Panc1 (cell line): ENCODE measurements at regions not wholly inside any gene's neighbourhood (a gene's known extent, or its start where the extent isn't known, plus 50 kb on each side); places are given as distances from the start of the nearest gene placed in this dataset.

Experiments
- ATAC-seq: fragments of 200-7000 bp; cut with Tn5 transposase; 2 replicates; pipeline ENCODE4 v1.9.1; 2020; ENCODE audit warnings: mild to moderate bottlenecking, moderate library complexity
- BruUV-seq: library from RNA; stranded (reverse); fragments of 400-500 nt; replicated peaks from 2 replicates; lab custom pipeline; 2021; lab: Mats Ljungman, UMichigan
- CTCF ChIA-PET: fragments of 300-600 bp; sonication (Branson Sonifier 250); formaldehyde crosslinking; loops from one replicate; lab custom pipeline; 2022; ENCODE audit warnings: antibody characterized with exemption; lab: Charles Lee
- POLR2A ChIA-PET: fragments of 300-600 bp; sonication (Branson Sonifier 250); formaldehyde crosslinking; loops from one replicate; lab custom pipeline; 2022; ENCODE audit warnings: antibody characterized with exemption; lab: Charles Lee
- DNase-seq: peaks from one replicate; pipeline ENCODE4 v3.0.0-alpha.2; 2010; ENCODE audit warnings: low read depth, low spot score
- H3K27ac ChIP-seq: 2 replicates; pipeline ENCODE4 v1.5.1; 2011; ENCODE audit warnings: mild to moderate bottlenecking, low read length, inconsistent platforms
- H3K27me3 ChIP-seq: fragments of 200-500 bp; sonication (Bioruptor generic); 2 replicates; pipeline ENCODE4 v1.6.0; 2014; ENCODE audit warnings: low read length, inconsistent platforms; ENCODE audit not compliant: control insufficient read depth, insufficient read depth
- H3K36me3 ChIP-seq: fragments of 200-500 bp; sonication (Bioruptor generic); 2 replicates; pipeline ENCODE4 v1.5.1; 2014; ENCODE audit warnings: inconsistent platforms, mild to moderate bottlenecking, low read length, moderate library complexity; ENCODE audit not compliant: control insufficient read depth, insufficient read depth
- H3K4me1 ChIP-seq: 2 replicates; pipeline ENCODE4 v1.5.1; 2011; ENCODE audit warnings: inconsistent platforms, mild to moderate bottlenecking, low read length, moderate library complexity; ENCODE audit not compliant: control insufficient read depth, insufficient read depth
- H3K4me3 ChIP-seq, 2 experiments: 2 replicates each; pipeline ENCODE4 v1.5.1; 2011 to 2012; ENCODE audit warnings: low read depth in 2 of 2, low read length in 2 of 2, mild to moderate bottlenecking in 2 of 2, inconsistent platforms in 1 of 2, moderate library complexity in 1 of 2
- H3K9me3 ChIP-seq: fragments of 200-500 bp; sonication (Bioruptor generic); 2 replicates; pipeline ENCODE4 v1.5.1; 2014; ENCODE audit warnings: low read depth, mild to moderate bottlenecking, inconsistent platforms, low read length, moderate library complexity; ENCODE audit not compliant: control insufficient read depth, insufficient read depth
- POLR2AphosphoS5 ChIP-seq: IDR thresholded peaks from 2 replicates; pipeline ENCODE4 v1.6.1; 2012; ENCODE audit warnings: mild to moderate bottlenecking, low read depth, low read length, moderate library complexity
- SIN3A ChIP-seq: IDR thresholded peaks from 2 replicates; pipeline ENCODE4 v1.6.1; 2012; ENCODE audit warnings: low read depth, mild to moderate bottlenecking, low read length, moderate library complexity, borderline replicate concordance; ENCODE audit not compliant: insufficient read depth
- TCF7L2 ChIP-seq: IDR thresholded peaks from 2 replicates; pipeline ENCODE4 v1.6.1; 2011; ENCODE audit warnings: mild to moderate bottlenecking, low read depth, low read length, inconsistent platforms
- in situ Hi-C: cut with HindIII; loops from 2 replicates; pipeline ENCODE4 v1.10.0; 2016; ENCODE audit warnings: low sequenced_read_pairs, low pct_unique_long_range_greater_than_20kb
- intact Hi-C: fragments of 100-400 bp; cut with micrococcal nuclease; formaldehyde crosslinking; loops from one replicate; pipeline ENCODE4 v1.10.0; 2022; ENCODE audit not compliant: unreplicated experiment
- TF ChIP-seq, protein P1 (sequence below), 2 experiments: IDR thresholded peaks; 2 replicates each; pipeline ENCODE4 v1.6.1; 2011 to 2012; ENCODE audit warnings: low read depth in 2 of 2, control low read depth in 1 of 2, low read length in 1 of 2, mild to moderate bottlenecking in 1 of 2, moderate library complexity in 1 of 2; ENCODE audit not compliant: insufficient read depth in 1 of 2
- TF ChIP-seq, protein P2 (sequence below): fragments of 450-650 bp; IDR thresholded peaks from 2 replicates; pipeline ENCODE4 v1.5.1; 2017; ENCODE audit warnings: mild to moderate bottlenecking

DNA sequence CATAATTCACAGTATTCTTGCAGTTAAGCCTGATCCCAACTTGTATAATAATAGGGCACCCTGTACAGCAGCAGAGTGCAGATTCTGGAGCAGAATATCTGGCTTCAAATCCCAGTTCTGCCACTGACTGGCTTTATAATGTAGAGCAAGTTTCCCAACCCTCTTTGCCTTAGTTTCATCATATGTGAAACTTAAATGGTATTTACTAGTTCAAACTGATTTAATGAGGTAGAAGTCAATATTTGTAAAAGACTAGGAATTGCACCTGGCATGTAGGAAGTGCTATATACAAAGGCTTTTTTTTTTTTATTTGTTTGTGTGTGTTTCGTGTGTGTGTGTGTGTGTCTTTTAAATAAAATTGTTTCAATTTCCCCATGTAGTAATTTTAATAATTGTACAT lies 125.9 kb downstream of the CCER1 start:
- TF ChIP-seq POLR2AphosphoS5 (no peak), TCF7L2 (no peak), SIN3A (no peak)
- TF ChIP-seq, protein P1, sequence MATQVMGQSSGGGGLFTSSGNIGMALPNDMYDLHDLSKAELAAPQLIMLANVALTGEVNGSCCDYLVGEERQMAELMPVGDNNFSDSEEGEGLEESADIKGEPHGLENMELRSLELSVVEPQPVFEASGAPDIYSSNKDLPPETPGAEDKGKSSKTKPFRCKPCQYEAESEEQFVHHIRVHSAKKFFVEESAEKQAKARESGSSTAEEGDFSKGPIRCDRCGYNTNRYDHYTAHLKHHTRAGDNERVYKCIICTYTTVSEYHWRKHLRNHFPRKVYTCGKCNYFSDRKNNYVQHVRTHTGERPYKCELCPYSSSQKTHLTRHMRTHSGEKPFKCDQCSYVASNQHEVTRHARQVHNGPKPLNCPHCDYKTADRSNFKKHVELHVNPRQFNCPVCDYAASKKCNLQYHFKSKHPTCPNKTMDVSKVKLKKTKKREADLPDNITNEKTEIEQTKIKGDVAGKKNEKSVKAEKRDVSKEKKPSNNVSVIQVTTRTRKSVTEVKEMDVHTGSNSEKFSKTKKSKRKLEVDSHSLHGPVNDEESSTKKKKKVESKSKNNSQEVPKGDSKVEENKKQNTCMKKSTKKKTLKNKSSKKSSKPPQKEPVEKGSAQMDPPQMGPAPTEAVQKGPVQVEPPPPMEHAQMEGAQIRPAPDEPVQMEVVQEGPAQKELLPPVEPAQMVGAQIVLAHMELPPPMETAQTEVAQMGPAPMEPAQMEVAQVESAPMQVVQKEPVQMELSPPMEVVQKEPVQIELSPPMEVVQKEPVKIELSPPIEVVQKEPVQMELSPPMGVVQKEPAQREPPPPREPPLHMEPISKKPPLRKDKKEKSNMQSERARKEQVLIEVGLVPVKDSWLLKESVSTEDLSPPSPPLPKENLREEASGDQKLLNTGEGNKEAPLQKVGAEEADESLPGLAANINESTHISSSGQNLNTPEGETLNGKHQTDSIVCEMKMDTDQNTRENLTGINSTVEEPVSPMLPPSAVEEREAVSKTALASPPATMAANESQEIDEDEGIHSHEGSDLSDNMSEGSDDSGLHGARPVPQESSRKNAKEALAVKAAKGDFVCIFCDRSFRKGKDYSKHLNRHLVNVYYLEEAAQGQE (IDR thresholded peaks at IDR 0.05; ENCODE audit: insufficient read depth in 1 of 2, low read depth in 2 of 2, low read length in 1 of 2), result no peak
- TF ChIP-seq, protein P2, sequence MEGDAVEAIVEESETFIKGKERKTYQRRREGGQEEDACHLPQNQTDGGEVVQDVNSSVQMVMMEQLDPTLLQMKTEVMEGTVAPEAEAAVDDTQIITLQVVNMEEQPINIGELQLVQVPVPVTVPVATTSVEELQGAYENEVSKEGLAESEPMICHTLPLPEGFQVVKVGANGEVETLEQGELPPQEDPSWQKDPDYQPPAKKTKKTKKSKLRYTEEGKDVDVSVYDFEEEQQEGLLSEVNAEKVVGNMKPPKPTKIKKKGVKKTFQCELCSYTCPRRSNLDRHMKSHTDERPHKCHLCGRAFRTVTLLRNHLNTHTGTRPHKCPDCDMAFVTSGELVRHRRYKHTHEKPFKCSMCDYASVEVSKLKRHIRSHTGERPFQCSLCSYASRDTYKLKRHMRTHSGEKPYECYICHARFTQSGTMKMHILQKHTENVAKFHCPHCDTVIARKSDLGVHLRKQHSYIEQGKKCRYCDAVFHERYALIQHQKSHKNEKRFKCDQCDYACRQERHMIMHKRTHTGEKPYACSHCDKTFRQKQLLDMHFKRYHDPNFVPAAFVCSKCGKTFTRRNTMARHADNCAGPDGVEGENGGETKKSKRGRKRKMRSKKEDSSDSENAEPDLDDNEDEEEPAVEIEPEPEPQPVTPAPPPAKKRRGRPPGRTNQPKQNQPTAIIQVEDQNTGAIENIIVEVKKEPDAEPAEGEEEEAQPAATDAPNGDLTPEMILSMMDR, result no peak
- intact Hi-C loops, result no loop called here
- Histone ChIP-seq H3K9me3 (no peaks in the 10 kb centered on the region), H3K36me3 (no peaks in the 10 kb centered on the region), H3K27me3 (no peaks in the 10 kb centered on the region), H3K27ac (no peak overlapping the region), H3K4me3 (no peak overlapping the region), H3K4me1 (no peaks in the 10 kb centered on the region)
- POLR2A ChIA-PET, result interaction anchor here (0.7 kb wide), 1 partner anchor 705 kb away, joined by 9 read pairs; no protein-coding TSS in a partner anchor
- no TSS peak for BruUV-seq
- CTCF ChIA-PET, result no interaction called here
- in situ Hi-C loops, result no loop called here
- DNase-seq (no peak), ATAC-seq (no peak)

DNA sequence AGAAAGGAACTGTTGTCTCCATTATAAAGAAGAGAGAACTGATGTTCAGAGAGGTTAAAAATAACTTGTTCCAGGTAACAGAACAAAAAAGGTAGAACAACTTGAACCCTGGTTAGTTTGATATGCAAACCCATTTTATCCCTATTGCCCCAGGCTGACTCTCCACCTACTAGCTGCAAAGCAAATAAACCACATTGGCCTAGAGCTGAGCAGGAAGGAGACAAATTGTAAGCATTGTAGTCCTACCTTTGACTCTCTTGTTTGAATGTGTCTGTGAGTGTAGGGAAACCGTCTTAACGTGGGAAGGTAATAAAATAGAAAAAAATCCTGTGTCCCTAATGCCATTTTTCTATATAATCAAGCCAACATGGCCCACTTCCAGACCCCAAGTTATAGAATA lies 126.4 kb downstream of the CCER1 start:
- ChIA-PET POLR2A (no interaction called here), CTCF (no interaction called here)
- DNase-seq (no peak), ATAC-seq (no peak)
- Histone ChIP-seq H3K9me3 (no peaks in the 10 kb centered on the region), H3K36me3 (no peaks in the 10 kb centered on the region), H3K27ac (no peak overlapping the region), H3K27me3 (no peaks in the 10 kb centered on the region), H3K4me3 (no peak overlapping the region), H3K4me1 (no peaks in the 10 kb centered on the region)
- no TSS peak for BruUV-seq
- TF ChIP-seq, protein P1 (IDR thresholded peaks at IDR 0.05; ENCODE audit: insufficient read depth in 1 of 2, low read depth in 2 of 2, low read length in 1 of 2), result no peak
- TF ChIP-seq, protein P2, result no peak
- no peak for TF ChIP-seq POLR2AphosphoS5
- TF ChIP-seq TCF7L2, result no peak
- no peak for TF ChIP-seq SIN3A
- in situ Hi-C loops, result no loop called here
- intact Hi-C loops, result no loop called here
